ENCODE measurements at regions not wholly inside any gene's neighbourhood (a gene's known extent, or its start where the extent isn't known, plus 50 kb on each side); places are given as distances from the start of the nearest gene placed in this dataset.

GRCh38 chr12:113674996-113675395, 203.3 kb upstream of the LHX5 start:
- Histone ChIP-seq H3K27me3 (ENCODE audit: insufficient read depth, low read length) (no peaks in the 10 kb centered on the region; the same call in none of the 2 replicates), H3K36me3 (ENCODE audit: insufficient read depth, low read length) (no peaks in the 10 kb centered on the region), H3F3A (ENCODE audit: insufficient read depth, low read length) (no peaks in the 10 kb centered on the region), H3K4me3 (ENCODE audit: low read depth, low read length, poor library complexity, severe bottlenecking) (no peak overlapping the region), H3K4me2 (ENCODE audit: low read length) (no peak overlapping the region), H3K9me2 (ENCODE audit: low read depth, low read length) (no peaks in the 10 kb centered on the region), H3K9ac (ENCODE audit: low read length) (no peak overlapping the region), H3K27ac (ENCODE audit: low read depth, low read length, poor library complexity, severe bottlenecking) (no peak overlapping the region), H3K9me3 (ENCODE audit: low read length) (no peaks in the 10 kb centered on the region), H2AFZ (ENCODE audit: low read length) (no peak overlapping the region), H3K79me2 (ENCODE audit: insufficient read depth, low read length) (no peaks in the 10 kb centered on the region), H4K20me1 (ENCODE audit: insufficient read depth, low read length) (no peaks in the 10 kb centered on the region), H3K4me1 (ENCODE audit: insufficient read depth, low read length, severe bottlenecking) (no peaks in the 10 kb centered on the region)
- TF ChIP-seq EZH2 (IDR thresholded peaks at IDR 0.05; ENCODE audit: borderline replicate concordance, low read length) (no peak), CTCF (IDR thresholded peaks at IDR 0.05; ENCODE audit: low read length) (no peak)

- Histone ChIP-seq H3K4me3 (ENCODE audit: low read depth, low read length, poor library complexity, severe bottlenecking) (no peak overlapping the region), H3K4me1 (ENCODE audit: insufficient read depth, low read length, severe bottlenecking) (no peaks in the 10 kb centered on the region), H3K27ac (ENCODE audit: low read depth, low read length, poor library complexity, severe bottlenecking) (no peak overlapping the region), H3K9me2 (ENCODE audit: low read depth, low read length) (no peaks in the 10 kb centered on the region), H2AFZ (ENCODE audit: low read length) (no peak overlapping the region), H3K36me3 (ENCODE audit: insufficient read depth, low read length) (no peaks in the 10 kb centered on the region), H3K9me3 (ENCODE audit: low read length) (no peaks in the 10 kb centered on the region), H3K27me3 (ENCODE audit: insufficient read depth, low read length) (no peaks in the 10 kb centered on the region; the same call in 1 of the 2 replicates), H3K9ac (ENCODE audit: low read length) (no peak overlapping the region), H3K79me2 (ENCODE audit: insufficient read depth, low read length) (no peaks in the 10 kb centered on the region), H4K20me1 (ENCODE audit: insufficient read depth, low read length) (no peaks in the 10 kb centered on the region), H3K4me2 (ENCODE audit: low read length) (no peak overlapping the region), H3F3A (ENCODE audit: insufficient read depth, low read length) (no peaks in the 10 kb centered on the region)
- TF ChIP-seq CTCF (IDR thresholded peaks at IDR 0.05; ENCODE audit: low read length) (no peak), EZH2 (IDR thresholded peaks at IDR 0.05; ENCODE audit: borderline replicate concordance, low read length) (no peak)
Measured at GRCh38 chr12:113674302-113674701, 202.6 kb upstream of the LHX5 start.

- Histone ChIP-seq H3K79me2 (ENCODE audit: insufficient read depth, low read length) (no peaks in the 10 kb centered on the region), H3K27me3 (ENCODE audit: insufficient read depth, low read length) (no peaks in the 10 kb centered on the region; the same call in 1 of the 2 replicates), H3K4me3 (ENCODE audit: low read depth, low read length, poor library complexity, severe bottlenecking) (no peak overlapping the region), H3K4me1 (ENCODE audit: insufficient read depth, low read length, severe bottlenecking) (no peaks in the 10 kb centered on the region), H3K4me2 (ENCODE audit: low read length) (no peak overlapping the region), H2AFZ (ENCODE audit: low read length) (no peak overlapping the region), H3K9ac (ENCODE audit: low read length) (no peak overlapping the region), H3K36me3 (ENCODE audit: insufficient read depth, low read length) (no peaks in the 10 kb centered on the region), H3K9me3 (ENCODE audit: low read length) (no peaks in the 10 kb centered on the region), H3K27ac (ENCODE audit: low read depth, low read length, poor library complexity, severe bottlenecking) (no peak overlapping the region), H3K9me2 (ENCODE audit: low read depth, low read length) (no peaks in the 10 kb centered on the region), H3F3A (ENCODE audit: insufficient read depth, low read length) (no peaks in the 10 kb centered on the region), H4K20me1 (ENCODE audit: insufficient read depth, low read length) (no peaks in the 10 kb centered on the region)
- no peak for TF ChIP-seq EZH2 (IDR thresholded peaks at IDR 0.05; ENCODE audit: borderline replicate concordance, low read length)
- no peak for TF ChIP-seq CTCF (IDR thresholded peaks at IDR 0.05; ENCODE audit: low read length)
Measured at GRCh38 chr12:113673458-113674238, 202.0 kb upstream of the LHX5 start.
